ENCODE measurements at regions not wholly inside any gene's neighbourhood (a gene's known extent, or its start where the extent isn't known, plus 50 kb on each side); places are given as distances from the start of the nearest gene placed in this dataset.
A peak's percentile ranks its signal among the peaks of the same experiment; 100 is the strongest.

DNA sequence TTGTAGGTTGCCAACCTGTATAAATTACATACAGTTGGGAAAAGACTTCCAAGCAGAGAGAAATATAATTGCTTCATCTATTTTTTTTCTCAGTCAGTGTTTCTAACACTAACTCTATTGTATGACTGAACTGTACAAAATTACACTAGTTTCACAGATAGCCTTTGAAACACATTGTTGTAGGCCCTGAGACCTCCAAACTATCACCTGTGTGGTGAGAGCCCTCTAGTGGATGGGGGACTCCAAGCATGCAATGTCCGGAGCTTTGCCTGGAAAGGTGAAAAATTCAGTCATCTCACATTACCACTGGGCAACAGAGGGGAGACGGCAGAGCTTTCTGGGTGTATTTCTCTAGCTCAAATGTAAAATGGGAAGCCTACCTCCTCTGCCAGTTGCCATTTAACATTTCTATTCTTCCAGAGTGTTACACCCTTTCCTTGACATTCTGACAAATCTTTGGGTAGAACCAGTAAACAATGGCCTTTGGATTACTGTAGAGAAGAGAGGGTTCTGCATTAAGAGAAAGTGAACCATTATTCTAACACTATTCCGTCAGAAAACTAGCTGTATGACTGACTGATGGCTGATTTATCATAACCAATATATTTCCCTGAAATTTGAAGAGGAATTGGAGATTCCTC is 212.2 kb downstream of the LYPLAL1 start:
- TF ChIP-seq, protein P1, sequence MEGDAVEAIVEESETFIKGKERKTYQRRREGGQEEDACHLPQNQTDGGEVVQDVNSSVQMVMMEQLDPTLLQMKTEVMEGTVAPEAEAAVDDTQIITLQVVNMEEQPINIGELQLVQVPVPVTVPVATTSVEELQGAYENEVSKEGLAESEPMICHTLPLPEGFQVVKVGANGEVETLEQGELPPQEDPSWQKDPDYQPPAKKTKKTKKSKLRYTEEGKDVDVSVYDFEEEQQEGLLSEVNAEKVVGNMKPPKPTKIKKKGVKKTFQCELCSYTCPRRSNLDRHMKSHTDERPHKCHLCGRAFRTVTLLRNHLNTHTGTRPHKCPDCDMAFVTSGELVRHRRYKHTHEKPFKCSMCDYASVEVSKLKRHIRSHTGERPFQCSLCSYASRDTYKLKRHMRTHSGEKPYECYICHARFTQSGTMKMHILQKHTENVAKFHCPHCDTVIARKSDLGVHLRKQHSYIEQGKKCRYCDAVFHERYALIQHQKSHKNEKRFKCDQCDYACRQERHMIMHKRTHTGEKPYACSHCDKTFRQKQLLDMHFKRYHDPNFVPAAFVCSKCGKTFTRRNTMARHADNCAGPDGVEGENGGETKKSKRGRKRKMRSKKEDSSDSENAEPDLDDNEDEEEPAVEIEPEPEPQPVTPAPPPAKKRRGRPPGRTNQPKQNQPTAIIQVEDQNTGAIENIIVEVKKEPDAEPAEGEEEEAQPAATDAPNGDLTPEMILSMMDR (conservative IDR thresholded peaks at IDR 0.05; ENCODE audit: low read length), result peak; percentile 82
- TF ChIP-seq EZH2phosphoT487 (IDR thresholded peaks at IDR 0.05; ENCODE audit: borderline replicate concordance), result no peak
